GM19467 (cell line): ENCODE measurements at regions not wholly inside any gene's neighbourhood (a gene's known extent, or its start where the extent isn't known, plus 50 kb on each side); places are given as distances from the start of the nearest gene placed in this dataset.
"Not testable (repeated sequence)": the region's sequence is repeated elsewhere in the genome, so short reads cannot be mapped to it uniquely, and the experiment has no call there.

Experiments
- ATAC-seq: cut with Tn5 transposase; IDR thresholded peaks from one replicate; pipeline ENCODE4 v1.9.1; 2021; ENCODE audit warnings: mild to moderate bottlenecking, moderate library complexity; ENCODE audit not compliant: unreplicated experiment

DNA sequence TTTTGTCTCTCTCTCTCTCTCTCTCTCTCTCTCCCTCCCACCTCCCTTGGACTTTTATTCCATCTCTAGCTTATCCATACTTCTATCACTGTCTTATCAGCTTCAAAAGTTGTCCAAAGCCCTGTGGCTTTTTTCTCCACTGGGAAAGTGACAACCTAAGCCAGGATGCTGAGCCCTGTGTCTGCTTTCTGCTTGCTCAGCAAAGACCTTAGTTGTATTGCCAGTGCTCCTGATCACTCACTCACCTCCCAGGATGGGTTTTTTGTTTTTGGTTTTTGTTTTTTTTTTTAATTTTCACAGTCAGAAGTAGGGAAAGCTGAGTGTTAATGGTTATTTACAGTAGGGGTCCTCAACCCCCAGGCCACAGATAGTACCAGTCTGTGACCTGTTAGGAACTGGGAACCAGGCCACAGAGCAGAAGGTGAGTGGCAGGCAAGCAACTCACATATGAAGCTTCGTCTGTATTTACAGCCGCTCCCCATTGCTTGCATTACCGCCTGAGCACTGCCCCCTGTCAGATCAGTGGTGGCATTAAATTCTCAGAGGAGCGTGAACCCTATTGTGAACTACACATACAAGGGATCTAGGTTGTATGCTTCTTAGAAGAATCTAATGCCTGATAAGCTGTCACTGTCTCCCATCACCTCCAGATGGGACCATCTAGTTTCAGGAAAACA lies 125.0 kb upstream of the ID4 start:
- ATAC-seq = no peak

DNA sequence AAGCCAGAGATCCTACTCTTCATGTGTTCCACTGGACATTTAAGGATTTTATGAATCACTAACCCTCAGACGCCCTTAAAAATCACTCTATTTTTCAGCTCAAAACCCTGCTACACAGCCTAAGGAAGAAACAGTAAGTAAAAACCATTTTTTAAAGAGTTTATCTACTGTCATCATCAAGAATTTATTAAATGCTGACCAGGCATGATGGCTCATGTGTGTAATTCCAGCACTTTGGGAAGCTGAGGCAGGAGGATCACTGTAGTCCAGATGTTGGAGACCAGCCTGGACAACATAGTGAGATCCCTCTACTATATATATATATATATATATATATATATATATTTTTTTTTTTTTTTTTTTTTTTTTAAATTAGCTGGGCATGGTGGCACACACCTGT lies 124.2 kb upstream of the ID4 start:
- no peak for ATAC-seq

DNA sequence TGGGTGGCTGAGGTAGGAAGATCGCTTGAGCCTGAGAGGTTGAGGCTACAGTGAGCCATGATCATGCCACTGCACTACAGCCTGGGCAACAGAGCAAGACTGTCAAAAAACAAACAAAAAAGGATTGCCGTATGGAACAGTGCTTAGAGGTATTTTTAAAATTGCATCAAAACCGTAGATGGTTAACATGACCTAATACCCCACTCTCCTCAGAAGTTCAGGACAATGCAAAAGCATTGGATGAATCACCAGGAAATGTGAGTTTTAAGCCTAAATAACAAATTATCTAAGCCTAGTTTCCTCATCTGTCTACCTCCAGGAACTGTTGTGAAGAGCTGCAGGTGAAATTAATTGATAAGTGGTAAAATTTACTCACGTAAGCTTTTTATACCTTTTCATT lies 123.8 kb upstream of the ID4 start:
- ATAC-seq = no peak

DNA sequence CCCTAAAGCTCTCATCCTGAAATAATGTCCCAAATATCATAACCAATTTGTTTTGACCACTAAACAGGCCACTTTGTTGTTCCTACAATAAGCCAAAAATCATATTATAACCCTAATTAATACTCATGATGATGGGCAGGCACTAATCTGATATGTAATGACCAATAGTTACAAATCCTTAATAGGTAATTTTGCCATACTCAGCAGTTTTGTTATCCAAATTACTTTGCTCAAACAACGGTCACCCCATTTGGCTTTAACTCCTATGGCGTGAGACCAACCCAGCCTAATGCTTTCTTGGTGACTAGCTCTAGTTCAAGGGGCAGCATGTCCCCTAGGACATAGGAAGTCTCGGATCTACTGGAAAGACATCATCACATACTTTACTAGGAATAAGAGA lies 123.2 kb upstream of the ID4 start:
- no peak for ATAC-seq

DNA sequence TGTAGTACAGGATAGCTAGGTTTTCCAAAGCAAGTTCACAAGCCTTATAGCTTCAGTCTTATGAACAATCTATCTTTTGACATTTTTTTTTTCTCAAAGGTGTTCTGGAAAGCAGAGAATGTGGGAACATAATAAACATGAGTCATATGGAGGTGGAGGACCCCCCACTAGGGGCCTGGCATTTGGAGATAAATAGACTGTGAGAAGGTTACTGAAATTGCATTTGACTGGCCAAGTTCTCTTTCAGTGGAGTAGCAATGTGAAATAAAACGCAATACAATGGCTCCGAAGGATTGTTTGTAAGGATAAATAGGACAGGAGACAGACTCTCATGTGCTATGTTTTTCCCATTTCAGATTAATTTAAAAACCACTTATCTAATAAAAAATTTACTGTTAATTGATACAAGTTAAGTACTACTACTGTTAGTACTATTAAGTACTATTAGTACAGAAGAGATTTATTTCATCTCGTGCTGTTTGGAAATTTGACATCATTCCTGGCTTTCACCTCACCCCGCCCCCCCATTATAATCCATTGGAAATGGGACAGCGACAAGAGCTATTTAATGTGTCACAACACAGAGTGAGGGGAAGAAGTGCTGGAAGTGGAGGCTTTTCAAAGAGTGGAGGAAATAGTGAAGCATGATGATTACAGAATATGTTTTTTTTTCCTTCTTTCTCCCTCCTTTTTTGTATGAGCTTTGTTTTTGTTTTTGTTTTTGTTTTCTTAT lies 122.6 kb upstream of the ID4 start:
- no peak for ATAC-seq

DNA sequence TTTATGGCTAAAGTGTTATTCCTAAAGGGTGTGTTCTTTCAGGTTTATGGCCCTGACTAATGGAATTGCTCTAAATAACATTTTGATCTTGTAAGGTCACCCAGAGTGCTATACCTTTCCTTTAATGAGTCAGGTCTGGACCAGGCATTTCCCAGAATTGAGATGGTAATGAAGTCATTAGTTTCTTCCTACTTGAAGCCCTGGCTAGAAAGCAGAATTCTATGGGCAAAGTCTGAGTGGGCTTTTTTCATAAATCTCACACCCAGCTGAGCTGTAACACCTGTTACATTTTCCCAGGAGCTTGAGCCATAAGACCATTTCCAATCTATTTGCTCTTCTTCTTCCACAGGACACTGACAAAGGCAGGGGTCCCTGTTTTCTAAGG lies 122.0 kb upstream of the ID4 start:
- ATAC-seq = no peak

DNA sequence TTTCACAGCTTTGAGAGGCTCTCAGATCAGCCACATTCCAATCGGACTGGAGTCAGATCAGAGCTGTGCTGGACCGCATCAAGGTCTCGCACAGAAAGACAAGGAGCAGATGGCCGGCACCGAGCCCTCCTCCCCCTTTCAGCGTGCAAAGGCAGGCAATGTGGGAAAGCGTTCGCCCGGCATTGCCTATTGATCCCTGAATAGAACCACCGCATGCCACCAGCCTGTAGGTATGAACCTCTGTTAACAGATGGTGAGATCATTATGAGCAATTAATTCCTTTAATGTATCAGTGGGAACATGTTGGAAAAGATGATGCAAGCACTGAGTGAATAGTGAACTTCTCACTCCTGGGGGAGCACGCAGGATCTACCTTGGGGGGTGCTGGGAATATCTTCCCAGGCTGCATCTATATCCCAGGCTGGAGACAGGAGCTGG lies 117.5 kb upstream of the ID4 start:
- no peak for ATAC-seq

DNA sequence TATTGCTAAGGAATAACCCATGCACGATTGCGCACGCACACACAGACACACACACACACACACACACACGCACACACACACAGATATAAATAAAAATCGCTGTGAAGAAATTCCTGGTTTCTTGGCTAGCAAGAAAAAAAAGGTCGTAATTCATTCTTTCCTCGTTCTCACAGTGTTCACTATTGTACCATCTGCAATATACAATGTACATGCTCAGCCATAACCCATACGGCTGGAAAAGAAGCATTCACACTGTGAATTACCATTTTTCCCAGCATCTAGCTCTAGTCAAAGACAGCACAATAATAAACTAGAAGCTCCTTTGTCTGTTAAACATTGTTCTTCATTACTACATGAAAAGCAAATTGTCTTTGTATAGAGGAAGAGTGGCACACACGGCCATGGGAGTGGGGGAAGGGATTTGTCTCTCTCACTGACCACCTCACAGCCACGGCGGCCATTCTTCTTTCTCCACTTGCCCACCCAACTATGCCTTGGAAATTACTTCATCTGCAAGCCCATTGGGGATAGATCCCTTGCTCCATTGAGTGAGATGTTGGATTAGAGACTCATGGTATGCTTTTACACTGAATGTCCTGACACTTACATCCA lies 115.3 kb upstream of the ID4 start:
- no peak for ATAC-seq

DNA sequence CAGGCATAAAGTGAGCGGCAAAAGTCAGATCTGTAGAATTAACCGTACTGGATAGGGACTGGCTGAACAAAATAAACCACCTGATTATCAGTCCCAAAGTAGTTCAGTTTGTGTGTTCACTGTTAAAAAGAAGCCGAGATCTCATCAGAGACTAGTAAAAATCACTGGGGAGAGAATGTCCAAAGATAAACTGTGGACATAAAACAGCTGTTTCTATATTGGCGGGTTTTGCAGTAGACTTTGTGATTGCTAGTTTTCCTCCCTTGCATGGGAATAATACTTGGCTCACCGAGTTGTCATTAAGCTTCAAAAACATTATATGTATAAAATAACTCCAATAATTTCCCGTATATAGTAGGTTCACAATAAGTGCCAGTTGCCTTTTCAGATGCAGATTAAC lies 114.2 kb upstream of the ID4 start:
- ATAC-seq = no peak

DNA sequence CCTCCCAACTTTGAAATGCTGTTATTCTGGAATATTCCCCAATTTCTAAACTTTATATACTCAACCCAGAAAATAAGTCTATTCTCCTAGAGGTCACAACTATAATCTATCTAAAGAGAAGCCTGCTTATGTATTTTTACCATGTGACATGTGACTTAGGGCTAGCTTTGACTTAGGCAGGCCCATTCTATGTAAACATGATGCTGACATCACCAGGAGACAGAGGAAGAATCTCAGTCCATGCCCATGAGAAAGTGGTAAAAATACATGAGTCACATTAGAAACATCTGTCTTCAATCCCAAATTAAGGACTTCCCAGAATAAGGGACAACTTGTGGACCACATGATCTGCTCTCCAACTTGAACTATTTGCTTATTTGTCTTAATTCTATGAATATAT lies 113.6 kb upstream of the ID4 start:
- no peak for ATAC-seq

DNA sequence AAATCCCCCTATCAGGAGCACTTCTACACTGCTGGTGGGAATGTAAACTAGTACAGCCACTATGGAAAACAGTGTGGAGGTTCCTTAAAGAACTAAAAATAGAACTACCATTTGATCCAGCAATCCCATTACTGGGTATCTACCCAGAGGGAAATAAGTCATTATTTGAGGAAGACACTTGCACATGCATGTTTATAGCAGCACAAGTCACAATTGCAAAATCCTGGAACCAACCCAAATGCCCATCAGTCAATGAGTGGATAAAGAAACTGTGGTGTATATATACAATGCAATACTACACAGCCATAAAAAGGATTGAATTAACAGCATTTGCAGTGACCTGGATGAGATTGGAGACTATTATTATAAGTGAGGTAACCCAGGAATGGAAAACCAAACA lies 111.7 kb upstream of the ID4 start:
- not testable (repeated sequence) for ATAC-seq

DNA sequence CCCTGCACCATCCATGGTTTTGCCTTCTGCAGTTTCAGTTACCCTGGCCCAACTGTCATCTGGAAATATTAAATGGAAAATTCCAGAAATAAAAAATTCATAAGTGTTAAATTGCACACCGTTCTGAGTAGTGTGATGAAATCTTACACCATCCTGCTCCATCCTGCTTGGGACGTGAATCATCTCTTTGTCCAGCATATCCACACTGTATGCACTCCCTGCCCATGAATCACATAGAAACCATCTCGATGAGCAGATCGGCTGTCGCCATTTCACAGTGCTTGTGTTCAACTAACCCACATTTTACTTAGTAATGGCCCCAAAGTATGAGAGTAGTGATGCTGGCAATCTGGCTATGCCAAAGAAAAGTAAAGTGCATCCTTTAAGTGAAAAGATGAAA lies 105.9 kb upstream of the ID4 start:
- ATAC-seq = no peak

DNA sequence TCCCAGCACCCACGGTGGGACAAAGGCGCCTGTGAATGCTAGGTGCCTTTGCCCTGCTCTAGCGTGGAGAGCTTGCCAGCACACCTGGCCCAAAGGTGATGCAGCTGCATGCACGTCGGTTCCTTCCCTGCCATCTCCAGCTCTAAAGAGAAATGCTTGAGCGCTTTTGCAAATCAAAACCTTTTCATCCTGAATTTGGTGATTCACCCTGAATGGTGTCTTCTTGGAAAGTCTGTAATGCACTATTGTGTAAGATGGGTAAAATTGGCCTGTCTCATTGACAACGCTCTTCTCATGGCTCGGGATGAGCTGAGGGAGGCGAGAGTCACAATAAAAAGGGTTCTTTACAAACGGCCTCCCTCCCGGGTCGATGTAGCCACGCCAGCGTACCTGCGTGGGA lies 103.1 kb upstream of the ID4 start:
- no peak for ATAC-seq

DNA sequence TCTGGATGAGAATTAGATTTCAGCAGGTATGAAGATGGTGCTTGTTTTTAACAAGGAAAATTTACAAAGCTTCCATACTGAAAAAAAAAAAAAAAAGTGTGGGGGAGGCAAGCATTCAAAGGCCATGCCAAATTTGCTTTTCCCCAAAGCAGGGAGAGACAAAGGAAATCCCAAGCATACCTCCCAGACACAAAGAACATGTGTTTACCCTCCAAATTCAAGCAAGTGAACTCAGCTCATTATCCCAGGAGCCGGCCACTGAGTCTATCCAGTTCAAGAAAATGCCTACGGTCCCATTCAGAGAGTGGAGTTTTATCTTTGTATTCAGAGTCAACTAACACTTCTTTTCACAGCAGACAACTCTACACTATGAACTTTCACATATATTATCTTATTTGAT lies 102.7 kb upstream of the ID4 start:
- ATAC-seq = no peak

DNA sequence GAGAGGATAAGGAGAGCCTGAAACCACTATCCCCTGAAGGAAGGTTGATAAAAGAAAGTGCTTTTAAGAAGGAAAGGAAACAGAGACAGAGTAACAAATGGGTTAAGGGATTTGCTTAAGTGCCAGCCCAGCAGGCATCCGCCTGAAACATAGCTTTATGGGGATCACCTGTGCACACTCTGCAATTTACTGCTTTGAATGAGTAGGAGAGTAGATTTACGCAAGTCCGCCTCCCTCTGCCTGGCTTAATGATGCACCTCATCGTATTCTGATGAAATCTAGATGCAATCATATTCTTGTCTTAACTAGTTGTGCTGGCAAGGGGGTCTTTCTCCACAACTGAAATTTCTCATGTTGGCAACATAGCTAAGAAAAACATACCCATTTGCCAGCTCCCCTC lies 101.1 kb upstream of the ID4 start:
- ATAC-seq = no peak

DNA sequence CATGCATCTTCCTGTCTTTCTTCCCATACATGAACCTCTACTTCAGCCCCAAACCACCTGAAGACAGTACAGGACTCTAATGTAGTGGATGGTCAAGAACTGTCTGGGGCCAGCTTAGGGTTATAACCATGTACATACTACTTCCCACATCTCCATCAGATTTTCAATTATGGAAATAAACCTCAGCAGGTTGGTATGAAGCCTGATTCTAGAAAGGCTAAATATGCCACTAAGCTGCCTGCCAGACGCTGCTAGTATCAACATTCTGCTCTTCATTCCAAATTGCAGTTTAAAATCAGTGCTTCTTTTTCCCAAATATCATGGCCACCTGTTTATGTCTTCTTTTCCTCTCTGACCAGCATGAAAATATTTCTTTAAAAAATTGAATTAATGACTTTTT lies 99.2 kb upstream of the ID4 start:
- no peak for ATAC-seq

DNA sequence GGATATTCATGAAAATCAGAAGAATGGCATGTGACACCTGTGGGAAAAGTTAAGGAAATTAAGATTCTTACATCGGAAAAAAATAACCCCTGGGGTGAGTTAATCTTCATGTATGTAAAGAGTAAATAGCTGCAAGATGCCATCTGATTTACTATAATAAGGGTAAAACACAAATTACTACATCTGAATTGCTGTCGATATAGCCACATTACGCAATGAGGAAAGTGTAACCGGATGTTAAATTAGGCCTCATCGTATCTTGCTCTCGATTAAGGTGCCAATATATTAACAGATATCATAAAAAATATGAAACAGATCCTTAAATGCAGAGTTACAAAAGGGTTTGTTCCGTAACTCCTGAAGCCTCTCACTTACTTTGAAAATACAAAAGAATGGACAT lies 87.4 kb upstream of the ID4 start:
- ATAC-seq = no peak

DNA sequence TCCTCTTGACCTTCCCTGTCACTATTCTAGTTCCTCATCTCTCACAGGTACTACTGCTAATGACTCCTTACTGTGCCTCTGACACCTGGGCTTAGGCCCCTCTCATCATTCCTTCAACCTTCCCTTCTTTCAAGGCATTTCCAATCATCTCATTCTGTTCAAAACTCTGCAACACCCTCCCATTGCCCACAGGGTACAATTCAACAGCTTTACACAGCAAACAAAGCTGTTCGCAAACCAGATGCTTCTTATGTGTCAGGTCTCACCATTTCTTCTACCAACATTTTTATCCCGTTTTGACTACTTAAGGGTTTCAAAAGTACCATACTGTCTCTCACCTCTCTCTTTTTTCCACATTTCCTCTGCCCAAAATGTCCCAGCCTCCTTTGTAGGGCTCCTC lies 84.4 kb upstream of the ID4 start:
- ATAC-seq = no peak

DNA sequence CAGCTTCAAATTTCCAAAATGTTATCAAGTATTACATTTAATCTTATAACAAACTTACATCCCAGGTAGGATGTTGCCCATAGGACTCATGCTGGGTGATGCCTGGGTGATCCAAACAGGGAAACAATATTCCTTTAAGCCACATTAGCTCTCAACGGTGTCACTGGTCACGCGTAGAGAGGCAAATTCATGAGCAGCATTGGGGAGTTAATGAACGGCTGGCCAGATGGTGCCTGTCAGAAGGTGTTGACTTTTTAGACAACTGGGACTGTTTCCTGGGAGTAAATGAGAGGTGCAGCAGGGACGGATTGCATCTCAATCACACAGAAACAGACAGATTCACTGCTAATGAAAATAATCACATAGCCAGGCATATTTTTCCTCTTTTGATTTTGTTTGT lies 83.3 kb upstream of the ID4 start:
- ATAC-seq = no peak

DNA sequence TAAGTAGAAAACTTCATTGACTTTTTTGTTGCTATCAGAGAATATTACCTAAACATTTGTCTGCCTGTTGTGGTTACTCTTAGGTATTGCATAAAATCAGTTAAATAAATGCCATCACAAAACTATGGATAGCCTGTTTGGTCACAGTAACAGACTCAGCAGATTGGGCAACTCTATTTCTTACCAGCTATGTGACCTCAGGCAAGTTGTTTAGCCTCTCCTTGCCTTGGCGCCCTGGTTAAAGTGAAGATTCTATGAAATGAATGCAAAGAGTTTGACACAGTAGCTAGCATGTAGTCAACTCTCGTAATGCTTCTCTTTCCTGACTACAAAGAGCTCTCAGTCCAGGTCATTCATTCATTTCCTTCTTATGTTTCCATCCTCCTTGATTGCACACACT lies 82.5 kb upstream of the ID4 start:
- no peak for ATAC-seq

DNA sequence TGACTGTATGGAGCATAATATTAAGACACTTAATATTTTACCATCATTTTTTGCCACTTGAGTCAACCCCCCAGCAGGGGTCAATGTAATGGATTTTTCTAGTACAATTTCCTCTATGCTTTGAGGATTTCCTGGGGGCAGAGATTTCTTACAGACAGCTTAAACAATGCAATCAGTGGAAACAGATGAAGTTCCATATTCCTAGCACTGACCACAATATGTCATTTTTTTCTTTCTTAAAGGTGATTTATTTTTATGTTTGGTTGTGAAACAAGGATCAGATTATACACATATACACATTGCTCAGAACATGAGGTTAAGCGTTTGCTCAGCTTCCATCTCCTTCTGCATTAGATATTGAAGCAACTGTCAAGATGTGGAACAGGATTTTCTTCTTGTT lies 82.0 kb upstream of the ID4 start:
- ATAC-seq = no peak

DNA sequence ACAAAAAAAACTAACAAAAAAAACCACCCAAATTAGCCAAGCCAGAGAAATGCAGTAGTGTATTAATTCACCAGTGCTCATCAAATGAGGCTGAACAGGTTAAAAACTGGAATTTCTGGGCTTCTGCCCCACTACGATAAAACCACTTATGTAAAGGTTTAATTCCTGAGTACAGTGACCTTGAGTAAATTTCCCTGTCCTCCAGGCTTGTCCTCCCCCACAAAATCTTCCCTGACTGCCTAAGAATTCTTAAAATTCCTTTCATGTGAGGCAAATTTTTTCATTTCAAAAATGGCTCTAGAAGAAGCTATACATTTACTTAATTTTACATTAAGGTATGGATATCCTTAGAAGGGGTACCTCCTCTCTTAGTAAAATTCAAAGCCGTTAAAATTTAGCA lies 80.1 kb upstream of the ID4 start:
- no peak for ATAC-seq
